GM12878 (cell line): ENCODE measurements at regions not wholly inside any gene's neighbourhood (a gene's known extent, or its start where the extent isn't known, plus 50 kb on each side); places are given as distances from the start of the nearest gene placed in this dataset.

Source experiments
- ATAC-seq: fragments of 200-7000 bp; cut with Tn5 transposase; 3 replicates; pipeline ENCODE4 v1.9.1; 2020; ENCODE audit warnings: mild to moderate bottlenecking, moderate library complexity
- BruUV-seq: library from RNA; stranded (reverse); fragments of 400-500 nt; replicated peaks from 2 replicates; lab custom pipeline; 2021; lab: Mats Ljungman, UMichigan
- CTCF ChIA-PET: fragments of 300-600 bp; sonication (Branson Sonifier 250); formaldehyde crosslinking; extraction: SDS; loops from one replicate; lab custom pipeline; 2021; ENCODE audit warnings: inconsistent platforms; lab: Yijun Ruan, JAX
- POLR2A ChIA-PET: fragments of 350-600 bp; formaldehyde crosslinking; extraction: SDS; loops from one replicate; lab custom pipeline; 2021; ENCODE audit warnings: inconsistent platforms; lab: Charles Lee
- RAD21 ChIA-PET: fragments of 300-600 bp; sonication (Branson Sonifier 250); formaldehyde crosslinking; loops from one replicate; lab custom pipeline; 2023; ENCODE audit warnings: antibody characterized with exemption; ENCODE audit not compliant: unreplicated experiment; lab: Charles Lee
- SMC1A ChIA-PET: fragments of 300-600 bp; sonication (Branson Sonifier 250); formaldehyde crosslinking; loops from one replicate; lab custom pipeline; 2023; ENCODE audit not compliant: unreplicated experiment, uncharacterized antibody; lab: Charles Lee
- DNase-seq: peaks from one replicate; pipeline ENCODE4 v3.0.0-alpha.2; 2011; ENCODE audit warnings: low read depth, low spot score
- FAIRE-seq: peaks from 3 replicates; lab custom pipeline; 2011; peaks lifted over from hg19 to GRCh38; lab: Jason Lieb, UNC
- H2AFZ ChIP-seq: 2 replicates; pipeline ENCODE4 v1.6.0; 2011; ENCODE audit warnings: low read depth, low read length, control low read depth; ENCODE audit not compliant: control insufficient read depth
- H3K27ac ChIP-seq: 2 replicates; pipeline ENCODE4 v1.5.1; 2011; ENCODE audit warnings: control low read depth; ENCODE audit not compliant: control insufficient read depth, insufficient read depth
- H3K27me3 ChIP-seq, 2 experiments: replicated peaks in 1 of 2; 2 replicates each; pipeline versions ENCODE4 v1.6.0 to v1.6.1; 2011; ENCODE audit warnings: low read length in 1 of 2; ENCODE audit not compliant: control insufficient read depth in 2 of 2, insufficient read depth in 2 of 2
- H3K36me3 ChIP-seq, 2 experiments: 2 replicates each; pipeline ENCODE4 v1.5.1; 2011; ENCODE audit warnings: low read length in 1 of 2; ENCODE audit not compliant: control insufficient read depth in 2 of 2, insufficient read depth in 2 of 2
- H3K4me1 ChIP-seq: 2 replicates; pipeline ENCODE4 v1.6.1; 2011; ENCODE audit warnings: mild to moderate bottlenecking, low read length, moderate library complexity, mixed read lengths; ENCODE audit not compliant: control insufficient read depth, insufficient read depth
- H3K4me2 ChIP-seq: 2 replicates; pipeline ENCODE4 v1.6.0; 2011; ENCODE audit warnings: control low read depth; ENCODE audit not compliant: control insufficient read depth, insufficient read depth
- H3K4me3 ChIP-seq: fragments of 200-600 bp; sonication (generic); 2 replicates; pipeline ENCODE4 v1.5.1; 2016
- H3K79me2 ChIP-seq: 2 replicates; pipeline ENCODE4 v1.6.0; 2011; ENCODE audit warnings: low read length; ENCODE audit not compliant: control insufficient read depth, insufficient read depth
- H3K9ac ChIP-seq: 2 replicates; pipeline ENCODE4 v1.8.0; 2011; ENCODE audit warnings: low read length, control low read depth, mixed read lengths; ENCODE audit not compliant: control insufficient read depth, insufficient read depth
- H3K9me3 ChIP-seq: replicated peaks from 3 replicates; pipeline ENCODE4 v1.5.1; 2011; ENCODE audit warnings: mild to moderate bottlenecking, low read length; ENCODE audit not compliant: control insufficient read depth, insufficient read depth
- H4K20me1 ChIP-seq: 2 replicates; pipeline ENCODE4 v1.6.0; 2011; ENCODE audit not compliant: control insufficient read depth, insufficient read depth
- KLF5 ChIP-seq: fragments of 450-650 bp; IDR thresholded peaks from 2 replicates; pipeline ENCODE4 v1.6.1; 2014; ENCODE audit warnings: mild to moderate bottlenecking; ENCODE audit not compliant: partially characterized antibody
- NFXL1 ChIP-seq: fragments of 450-650 bp; IDR thresholded peaks from 2 replicates; pipeline ENCODE4 v1.6.1; 2017; ENCODE audit warnings: antibody characterized with exemption, mild to moderate bottlenecking, borderline replicate concordance
- SIX5 ChIP-seq: IDR thresholded peaks from 2 replicates; pipeline ENCODE4 v1.6.1; 2011; ENCODE audit warnings: mild to moderate bottlenecking, low read depth, low read length, moderate library complexity; ENCODE audit not compliant: severe bottlenecking
- SMAD1 ChIP-seq: fragments of 450-650 bp; IDR thresholded peaks from 2 replicates; pipeline ENCODE4 v1.6.1; 2018; ENCODE audit warnings: mild to moderate bottlenecking, low read depth; ENCODE audit not compliant: partially characterized antibody
- WGBS: methylation state at CpG from one replicate; pipeline ENCODE4 v1.1.6; 2016; ENCODE audit warnings: low lambda C conversion rate; ENCODE audit not compliant: insufficient replicate concordance, insufficient coverage; ENCODE audit errors: missing lambda C conversion rate; 5-methylcytosine and 5-hydroxymethylcytosine counted together
- in situ Hi-C: fragments of 300-500 bp; cut with MboI; formaldehyde crosslinking; loops from 9 replicates; pipeline ENCODE4 v1.14.3; 2018; ENCODE audit warnings: mixed read lengths
- intact Hi-C: fragments of 100-400 bp; cut with micrococcal nuclease; formaldehyde crosslinking; loops from one replicate; pipeline ENCODE4 v1.14.2; 2022; ENCODE audit not compliant: unreplicated experiment
- TF ChIP-seq, protein P1 (sequence below): fragments of 450-650 bp; formaldehyde crosslinking; IDR thresholded peaks from 2 replicates; pipeline ENCODE4 v1.5.0; 2022; ENCODE audit warnings: mild to moderate bottlenecking, missing genetic modification characterization
- TF ChIP-seq, protein P2 (sequence below): fragments of 450-650 bp; IDR thresholded peaks from 2 replicates; pipeline ENCODE4 v1.6.1; 2017; ENCODE audit warnings: borderline replicate concordance
- TF ChIP-seq, protein P3 (sequence below): fragments of 150-350 bp; IDR thresholded peaks from 2 replicates; pipeline ENCODE4 v1.6.1; 2014; ENCODE audit warnings: mild to moderate bottlenecking, low read depth, low read length

DNA sequence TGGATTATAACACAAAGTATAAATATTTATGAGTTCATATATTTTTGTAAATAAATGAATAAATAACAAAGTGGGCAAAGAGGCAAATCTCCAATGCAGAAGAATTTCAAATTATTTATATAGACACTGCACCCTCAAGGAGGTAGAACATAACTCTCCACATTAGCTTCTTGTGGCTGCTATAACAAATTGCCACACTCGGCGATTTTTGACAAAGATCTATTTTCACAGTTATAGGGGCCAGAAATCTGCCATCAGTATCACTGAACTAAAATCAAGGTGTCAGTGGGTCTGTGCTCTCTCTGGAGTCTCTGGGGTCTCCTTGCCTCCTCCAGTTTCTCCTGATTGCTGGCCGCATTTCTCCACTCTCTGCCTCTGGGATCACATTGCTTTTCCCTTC lies 92.0 kb upstream of the FAM136A start:
- POLR2A ChIA-PET, result no interaction called here

More for the DNA sequence above, 92.0 kb upstream of the FAM136A start:
- CTCF ChIA-PET, result no interaction called here
- TF ChIP-seq, protein P1, sequence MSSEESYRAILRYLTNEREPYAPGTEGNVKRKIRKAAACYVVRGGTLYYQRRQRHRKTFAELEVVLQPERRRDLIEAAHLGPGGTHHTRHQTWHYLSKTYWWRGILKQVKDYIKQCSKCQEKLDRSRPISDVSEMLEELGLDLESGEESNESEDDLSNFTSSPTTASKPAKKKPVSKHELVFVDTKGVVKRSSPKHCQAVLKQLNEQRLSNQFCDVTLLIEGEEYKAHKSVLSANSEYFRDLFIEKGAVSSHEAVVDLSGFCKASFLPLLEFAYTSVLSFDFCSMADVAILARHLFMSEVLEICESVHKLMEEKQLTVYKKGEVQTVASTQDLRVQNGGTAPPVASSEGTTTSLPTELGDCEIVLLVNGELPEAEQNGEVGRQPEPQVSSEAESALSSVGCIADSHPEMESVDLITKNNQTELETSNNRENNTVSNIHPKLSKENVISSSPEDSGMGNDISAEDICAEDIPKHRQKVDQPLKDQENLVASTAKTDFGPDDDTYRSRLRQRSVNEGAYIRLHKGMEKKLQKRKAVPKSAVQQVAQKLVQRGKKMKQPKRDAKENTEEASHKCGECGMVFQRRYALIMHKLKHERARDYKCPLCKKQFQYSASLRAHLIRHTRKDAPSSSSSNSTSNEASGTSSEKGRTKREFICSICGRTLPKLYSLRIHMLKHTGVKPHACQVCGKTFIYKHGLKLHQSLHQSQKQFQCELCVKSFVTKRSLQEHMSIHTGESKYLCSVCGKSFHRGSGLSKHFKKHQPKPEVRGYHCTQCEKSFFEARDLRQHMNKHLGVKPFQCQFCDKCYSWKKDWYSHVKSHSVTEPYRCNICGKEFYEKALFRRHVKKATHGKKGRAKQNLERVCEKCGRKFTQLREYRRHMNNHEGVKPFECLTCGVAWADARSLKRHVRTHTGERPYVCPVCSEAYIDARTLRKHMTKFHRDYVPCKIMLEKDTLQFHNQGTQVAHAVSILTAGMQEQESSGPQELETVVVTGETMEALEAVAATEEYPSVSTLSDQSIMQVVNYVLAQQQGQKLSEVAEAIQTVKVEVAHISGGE, result no peak
- TF ChIP-seq SMAD1 (no peak), NFXL1 (no peak), KLF5 (no peak), SIX5 (no peak)
- TF ChIP-seq, protein P2, sequence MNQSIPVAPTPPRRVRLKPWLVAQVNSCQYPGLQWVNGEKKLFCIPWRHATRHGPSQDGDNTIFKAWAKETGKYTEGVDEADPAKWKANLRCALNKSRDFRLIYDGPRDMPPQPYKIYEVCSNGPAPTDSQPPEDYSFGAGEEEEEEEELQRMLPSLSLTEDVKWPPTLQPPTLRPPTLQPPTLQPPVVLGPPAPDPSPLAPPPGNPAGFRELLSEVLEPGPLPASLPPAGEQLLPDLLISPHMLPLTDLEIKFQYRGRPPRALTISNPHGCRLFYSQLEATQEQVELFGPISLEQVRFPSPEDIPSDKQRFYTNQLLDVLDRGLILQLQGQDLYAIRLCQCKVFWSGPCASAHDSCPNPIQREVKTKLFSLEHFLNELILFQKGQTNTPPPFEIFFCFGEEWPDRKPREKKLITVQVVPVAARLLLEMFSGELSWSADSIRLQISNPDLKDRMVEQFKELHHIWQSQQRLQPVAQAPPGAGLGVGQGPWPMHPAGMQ, result no peak
- TF ChIP-seq, protein P3, sequence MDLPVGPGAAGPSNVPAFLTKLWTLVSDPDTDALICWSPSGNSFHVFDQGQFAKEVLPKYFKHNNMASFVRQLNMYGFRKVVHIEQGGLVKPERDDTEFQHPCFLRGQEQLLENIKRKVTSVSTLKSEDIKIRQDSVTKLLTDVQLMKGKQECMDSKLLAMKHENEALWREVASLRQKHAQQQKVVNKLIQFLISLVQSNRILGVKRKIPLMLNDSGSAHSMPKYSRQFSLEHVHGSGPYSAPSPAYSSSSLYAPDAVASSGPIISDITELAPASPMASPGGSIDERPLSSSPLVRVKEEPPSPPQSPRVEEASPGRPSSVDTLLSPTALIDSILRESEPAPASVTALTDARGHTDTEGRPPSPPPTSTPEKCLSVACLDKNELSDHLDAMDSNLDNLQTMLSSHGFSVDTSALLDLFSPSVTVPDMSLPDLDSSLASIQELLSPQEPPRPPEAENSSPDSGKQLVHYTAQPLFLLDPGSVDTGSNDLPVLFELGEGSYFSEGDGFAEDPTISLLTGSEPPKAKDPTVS, result no peak
- FAIRE-seq (no peak), ATAC-seq (no peak), DNase-seq (no peak)
- no peaks in the 10 kb centered on the region for H3K4me1 ChIP-seq
- no peak overlapping the region for H3K4me2 ChIP-seq
- H2AFZ ChIP-seq, result no peak overlapping the region
- RAD21 ChIA-PET, result no interaction called here
- no TSS peak for BruUV-seq
- no peaks in the 10 kb centered on the region for H3K36me3 ChIP-seq
- H4K20me1 ChIP-seq, result no peaks in the 10 kb centered on the region
- WGBS, result 40% methylated on average over 3 of the region's 3 CpGs
- no peak overlapping the region for H3K9ac ChIP-seq
- H3K79me2 ChIP-seq, result no peaks in the 10 kb centered on the region
- H3K9me3 ChIP-seq, result no peaks in the 10 kb centered on the region
- in situ Hi-C loops (no loop called here), intact Hi-C loops (no loop called here)
- SMC1A ChIA-PET, result no interaction called here
- no peak overlapping the region for H3K27ac ChIP-seq
- no peaks in the 10 kb centered on the region; a peak in 1 of 4 replicates for H3K27me3 ChIP-seq
- no peak overlapping the region for H3K4me3 ChIP-seq
